Stimulated activated CD4-positive, alpha-beta T cell treated with anti-CD3 and anti-CD28 coated beads, Interleukin-15, amount 100 ng/mL, for 24 hours (primary cell): ENCODE measurements at regions not wholly inside any gene's neighbourhood (a gene's known extent, or its start where the extent isn't known, plus 50 kb on each side); places are given as distances from the start of the nearest gene placed in this dataset.

Source experiments
- DNase-seq: peaks from one replicate; pipeline ENCODE4 v3.0.0-alpha.2; 2020

- no peak for DNase-seq
Observed at GRCh38 chr13:76406243-76406642, 480.0 kb downstream of the KCTD12 start.

DNA sequence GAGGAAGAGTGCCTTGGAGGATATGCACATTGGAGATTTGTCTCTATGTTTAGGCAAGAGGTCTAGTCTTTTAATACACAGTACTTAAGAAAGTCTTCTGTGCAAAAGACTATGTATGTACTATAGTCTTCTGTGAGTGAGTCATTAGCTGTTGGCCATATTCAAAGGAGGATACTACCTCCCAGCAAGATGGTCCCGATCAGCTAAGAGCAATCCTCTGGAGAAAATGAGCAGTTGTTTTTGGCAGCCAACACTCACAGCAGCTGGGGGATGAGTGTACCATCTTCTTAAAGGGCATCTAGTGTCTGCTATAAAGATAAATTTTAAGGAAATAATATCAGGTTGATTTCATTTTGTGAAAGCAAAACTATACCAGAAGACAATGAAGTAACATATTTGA is 487.8 kb downstream of the KCTD12 start:
- no peak for DNase-seq

- DNase-seq: no peak
Observed at GRCh38 chr13:76397413-76397812, 488.8 kb downstream of the KCTD12 start.

- DNase-seq: no peak
Observed at GRCh38 chr13:76389321-76389720, 496.9 kb downstream of the KCTD12 start.

GRCh38 chr13:76387566-76387965 is 498.6 kb downstream of the KCTD12 start:
- DNase-seq: no peak

GRCh38 chr13:76386321-76386720 is 499.9 kb downstream of the KCTD12 start:
- DNase-seq: no peak

- no peak for DNase-seq
Observed at GRCh38 chr13:76385586-76385985, 500.6 kb downstream of the KCTD12 start.

DNA sequence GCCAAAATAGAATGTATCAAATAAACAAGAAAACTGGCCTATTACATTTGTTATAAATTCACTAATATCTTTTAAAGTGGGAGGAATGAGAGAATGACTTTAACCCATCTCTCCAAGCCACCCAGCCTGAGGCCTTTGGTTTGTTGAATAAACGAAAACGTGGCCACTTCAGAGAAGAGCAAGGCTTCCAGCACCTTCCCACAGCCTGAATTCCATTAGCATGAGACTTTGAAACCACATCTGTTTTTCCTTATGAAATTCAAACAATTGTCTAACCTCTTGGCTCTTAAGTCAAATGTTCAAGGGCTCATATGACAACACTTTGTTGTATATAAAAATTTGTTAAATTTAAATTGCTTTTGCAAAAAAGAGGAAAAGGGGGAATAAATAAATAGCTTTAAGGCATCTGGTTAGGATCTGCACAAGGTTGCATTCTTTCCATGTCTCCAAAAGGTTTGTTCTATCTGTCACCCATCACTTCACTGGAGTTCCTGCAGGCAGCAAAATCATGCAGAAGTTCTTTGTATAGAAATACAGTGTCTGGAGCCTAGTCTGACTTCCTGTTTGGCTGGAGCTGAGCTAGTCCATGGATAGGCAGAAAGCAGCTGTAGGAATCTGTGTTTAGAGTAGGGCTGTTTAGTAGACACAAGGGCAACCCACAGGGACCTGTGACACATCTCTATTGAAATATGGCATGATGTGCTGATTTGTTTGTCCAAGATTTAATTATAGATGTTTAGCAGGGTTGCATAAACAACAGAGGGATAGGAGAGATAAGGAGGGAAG is 502.3 kb downstream of the KCTD12 start:
- DNase-seq: no peak

DNA sequence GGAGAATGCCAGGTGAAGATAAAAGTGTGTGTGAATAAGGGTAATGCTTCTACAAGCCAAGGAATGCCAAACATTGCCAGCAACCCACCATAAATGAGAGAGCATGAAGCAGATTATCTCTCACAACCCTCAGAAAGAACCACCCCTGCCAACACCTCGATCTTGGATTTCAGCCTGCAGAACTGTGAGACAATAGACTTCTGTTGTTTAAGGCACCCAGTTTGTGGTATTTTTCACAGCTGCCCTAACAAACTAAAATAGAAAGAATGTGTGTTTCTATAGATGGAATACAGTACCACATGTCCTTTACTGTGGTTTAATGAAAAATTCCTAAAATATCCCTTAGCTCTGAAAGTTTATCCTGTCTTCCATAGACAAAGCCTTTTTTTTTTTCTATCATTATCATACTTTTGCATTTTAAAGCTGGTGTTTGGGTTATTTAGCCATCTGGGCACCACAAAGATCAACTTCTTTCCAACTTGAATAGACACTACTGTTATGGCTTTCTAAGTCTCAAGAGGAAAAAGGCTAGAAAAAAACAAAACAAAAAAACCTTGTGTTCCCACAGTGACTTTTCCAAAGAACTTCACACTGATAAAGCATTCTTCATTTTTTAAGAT is 505.6 kb downstream of the KCTD12 start:
- DNase-seq: no peak

GRCh38 chr13:76379341-76380105 is 506.7 kb downstream of the KCTD12 start:
- no peak for DNase-seq

DNA sequence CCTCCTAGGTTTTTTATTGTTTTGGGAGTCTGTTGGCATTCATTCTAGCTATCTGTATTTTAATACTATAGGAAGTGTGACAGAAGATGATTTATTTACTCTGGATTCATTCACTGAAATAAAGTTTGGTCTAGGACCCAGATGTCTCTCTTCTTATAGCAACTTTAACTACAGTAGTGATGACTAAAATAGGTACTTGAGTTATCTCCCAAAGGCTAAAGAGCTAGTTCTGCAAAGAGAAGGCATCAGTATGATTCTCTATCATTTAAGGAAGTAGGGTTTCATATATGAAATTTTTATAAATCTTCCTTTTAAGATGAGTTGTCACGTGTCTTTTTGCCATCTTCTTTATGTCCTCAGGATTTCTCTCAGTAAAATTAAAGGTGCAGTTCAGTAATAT is 507.4 kb downstream of the KCTD12 start:
- DNase-seq: no peak

DNA sequence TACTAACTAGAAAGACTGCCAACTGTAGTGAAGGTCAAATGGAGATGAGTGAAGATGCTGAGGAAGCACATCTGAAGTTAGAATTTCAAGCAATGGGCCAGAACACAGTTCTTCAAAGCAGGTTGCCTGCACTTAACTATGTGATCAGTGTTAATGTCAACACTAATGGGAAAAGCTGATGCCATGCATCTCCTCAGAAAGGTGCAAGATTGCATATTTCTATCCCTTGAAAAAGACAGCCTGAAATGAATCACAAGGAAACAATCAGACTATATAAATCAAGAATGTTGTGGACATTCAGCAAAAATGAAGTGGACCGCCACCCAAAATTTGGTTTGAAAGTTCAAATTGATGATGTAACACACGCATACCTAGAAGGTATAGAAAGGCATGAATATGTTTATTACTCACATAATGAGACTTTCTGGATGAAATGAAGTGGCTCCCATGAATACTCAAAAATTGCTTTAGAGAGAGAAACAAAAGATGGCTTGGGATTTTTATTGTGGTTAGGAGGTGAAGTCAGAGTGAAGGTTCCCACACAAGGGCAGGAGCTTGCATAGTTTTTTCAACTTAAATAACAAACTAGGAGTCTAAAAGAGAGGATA is 522.4 kb downstream of the KCTD12 start:
- no peak for DNase-seq

DNA sequence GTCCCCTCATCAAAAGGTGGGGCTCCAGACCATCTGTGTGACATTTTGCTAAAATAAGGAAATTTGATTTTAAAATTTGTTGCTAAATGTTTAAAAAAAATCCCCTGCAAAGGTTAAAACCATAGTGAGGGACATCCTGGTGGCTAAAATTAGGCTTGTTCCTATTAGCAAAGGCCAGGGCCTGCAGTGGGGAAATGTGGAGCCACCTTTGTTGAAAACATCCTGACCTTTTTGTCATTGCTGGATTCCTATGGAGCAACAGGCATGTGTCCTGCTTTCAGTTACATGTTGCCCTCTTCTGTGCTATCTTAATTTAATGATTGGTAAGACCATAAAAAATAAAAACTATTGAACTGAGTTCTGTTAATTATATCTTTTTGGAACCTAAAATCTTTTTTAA is 524.3 kb downstream of the KCTD12 start:
- DNase-seq: no peak

DNA sequence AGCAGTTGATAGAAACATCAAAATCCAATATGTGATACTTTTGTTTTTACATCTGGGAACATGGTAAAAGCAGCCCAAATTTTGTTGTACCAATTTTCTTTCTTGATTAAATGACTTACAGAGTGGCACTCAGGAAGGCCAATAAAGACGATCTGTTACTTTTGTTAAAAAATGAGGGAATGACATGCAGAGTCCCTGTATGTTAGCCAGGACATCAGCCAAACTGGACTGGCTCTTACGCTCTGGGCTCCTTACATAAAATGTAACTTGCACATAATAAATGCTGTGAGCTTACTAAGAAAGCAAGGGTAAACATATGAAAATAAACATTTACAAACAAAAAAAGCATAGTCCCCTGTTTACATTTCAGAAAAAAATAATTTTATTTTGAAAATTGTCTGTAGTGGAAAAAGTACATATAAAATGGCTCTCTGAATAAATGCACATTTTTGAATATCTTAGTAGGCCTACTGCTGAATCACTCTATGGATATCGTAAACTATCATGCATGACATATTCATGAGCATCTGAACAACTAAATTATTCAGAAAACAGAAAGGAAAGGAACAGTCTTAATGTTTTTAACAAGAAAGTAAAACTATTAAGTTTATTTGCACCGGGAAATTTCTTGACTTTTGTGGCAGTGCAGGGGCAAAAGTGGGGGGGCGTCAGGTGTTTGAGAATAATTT is 534.5 kb downstream of the KCTD12 start:
- DNase-seq: no peak

DNA sequence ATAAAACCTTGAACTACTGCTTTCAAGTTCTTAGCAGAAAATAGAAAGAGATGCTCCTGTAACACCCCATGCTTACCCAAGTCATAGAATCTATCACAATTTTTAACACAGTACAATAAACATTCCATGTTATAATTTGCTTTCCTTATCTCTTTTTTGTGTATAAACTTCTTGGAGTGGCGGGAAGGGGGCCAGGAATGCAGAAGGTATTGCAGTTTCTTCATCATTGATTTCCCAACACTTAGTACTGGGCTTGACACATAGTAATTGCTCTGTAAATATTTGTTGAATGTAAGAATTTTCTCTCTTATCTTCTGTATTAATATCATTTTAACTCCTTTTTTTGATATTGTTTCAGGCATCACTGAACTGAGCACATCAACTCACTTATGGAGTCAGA is 535.8 kb downstream of the KCTD12 start:
- no peak for DNase-seq

DNA sequence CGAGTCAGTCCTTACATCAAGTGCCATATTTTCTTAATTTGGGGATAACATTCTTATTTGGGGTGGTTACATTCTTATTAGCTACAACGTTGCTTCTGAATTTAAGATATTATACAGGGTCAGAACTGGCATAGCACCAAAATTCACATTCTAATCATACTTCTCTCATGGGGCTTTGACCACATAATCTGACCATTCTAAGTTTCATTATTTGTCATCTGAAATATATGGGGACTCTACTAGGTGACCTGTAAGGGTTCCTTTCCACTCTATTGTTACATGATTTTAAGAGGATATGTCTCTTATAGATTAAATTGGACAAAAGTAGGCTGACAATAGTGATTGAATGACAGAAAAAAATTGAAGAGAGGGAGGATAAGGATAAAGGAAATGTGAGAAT is 536.5 kb downstream of the KCTD12 start:
- DNase-seq: no peak

- DNase-seq: no peak
Observed at GRCh38 chr13:76339649-76340048, 546.6 kb downstream of the KCTD12 start.

- DNase-seq: no peak
Observed at GRCh38 chr13:76338003-76338402, 548.2 kb downstream of the KCTD12 start.

DNA sequence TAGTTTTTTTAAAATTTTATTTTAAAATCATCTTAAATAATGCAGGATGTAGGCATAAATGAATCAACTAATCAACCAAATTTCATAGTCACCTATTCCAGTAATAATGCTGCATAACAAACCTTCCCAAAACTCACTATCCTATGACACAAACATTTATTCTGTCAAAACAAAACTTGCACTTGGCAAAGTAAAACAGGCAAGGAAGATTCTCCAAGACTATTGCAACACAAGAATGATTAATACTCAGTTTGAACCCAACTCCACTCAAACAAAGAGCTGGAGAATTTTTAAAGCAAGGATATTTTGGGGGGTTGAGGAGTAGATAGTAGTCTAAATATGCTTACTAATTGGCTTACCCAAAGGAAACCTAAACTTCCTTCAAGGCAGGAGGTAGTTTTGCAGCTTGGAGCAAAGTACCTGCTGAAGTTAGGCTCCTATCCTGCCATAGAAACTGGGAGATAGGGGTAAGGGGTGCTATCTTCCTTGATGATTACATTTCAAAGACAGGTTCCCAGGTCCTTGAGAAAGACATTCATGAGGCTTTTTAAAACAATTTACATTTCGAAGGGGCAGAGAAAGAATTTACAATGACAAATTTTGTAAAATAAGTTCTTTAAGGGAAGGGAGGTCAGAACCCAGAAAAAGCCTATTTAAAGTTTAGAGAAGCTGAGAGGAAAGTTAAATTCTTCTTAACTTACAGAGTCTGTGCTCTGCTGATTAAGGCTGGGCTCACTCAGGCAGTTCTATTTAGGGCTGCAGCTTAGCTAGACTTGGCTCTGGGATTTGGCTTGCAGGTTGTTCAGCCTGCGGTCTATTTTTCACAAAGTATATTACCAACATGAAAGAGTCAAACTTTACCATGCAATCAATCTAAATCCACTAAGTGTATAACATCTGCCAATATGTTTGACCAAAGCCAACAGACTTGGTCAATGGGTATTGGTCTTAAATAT is 549.0 kb downstream of the KCTD12 start:
- DNase-seq: no peak

DNA sequence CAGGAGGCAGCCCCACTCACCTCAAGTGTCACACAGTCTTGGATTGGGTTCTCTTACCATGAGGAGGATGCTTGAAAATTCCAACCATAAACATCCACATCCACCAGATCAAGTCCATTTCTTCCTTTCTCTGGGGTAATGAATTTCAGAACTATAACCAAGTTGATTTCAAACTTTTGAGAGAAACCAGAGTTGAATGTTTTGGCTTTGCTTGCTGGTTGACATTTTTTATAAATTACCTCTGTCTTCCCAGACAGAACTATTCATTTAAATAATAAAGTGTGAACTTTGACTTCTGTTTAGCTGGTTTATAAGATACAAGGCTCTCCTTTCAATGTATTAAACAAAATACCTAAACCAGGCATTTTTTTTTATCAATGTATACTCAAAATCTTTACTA is 550.7 kb downstream of the KCTD12 start:
- DNase-seq: no peak

- DNase-seq: no peak
Observed at GRCh38 chr13:76331943-76332712, 554.1 kb downstream of the KCTD12 start.
